ENCODE measurements at regions not wholly inside any gene's neighbourhood (a gene's known extent, or its start where the extent isn't known, plus 50 kb on each side); places are given as distances from the start of the nearest gene placed in this dataset.
A peak's percentile ranks its signal among the peaks of the same experiment; 100 is the strongest.

- H3K27ac ChIP-seq: no peak overlapping the region
- H3K36me3 ChIP-seq (replicated peaks in 1 of 2): no peaks in the 10 kb centered on the region
- no peaks in the 10 kb centered on the region for H3K9me3 ChIP-seq (replicated peaks in 1 of 3)
- no peaks in the 10 kb centered on the region for H3K4me1 ChIP-seq (replicated peaks in 1 of 2)
- no peak for DNase-seq
- intact Hi-C loops (cut with DNase I): no loop called here
- H3K27me3 ChIP-seq: no peaks in the 10 kb centered on the region
- H3K4me3 ChIP-seq: no peak overlapping the region
- TF ChIP-seq CTCF (IDR thresholded peaks at IDR 0.05) (no peak), POLR2A (IDR thresholded peaks at IDR 0.05) (no peak)
- WGBS, 4 donors: 43 to 58% (median 54%) methylated on average over 4 of the region's 4 CpGs
These were observed 136.1 kb upstream of the MAP1LC3B2 start for GRCh38 chr12:116423094-116423493.

DNA sequence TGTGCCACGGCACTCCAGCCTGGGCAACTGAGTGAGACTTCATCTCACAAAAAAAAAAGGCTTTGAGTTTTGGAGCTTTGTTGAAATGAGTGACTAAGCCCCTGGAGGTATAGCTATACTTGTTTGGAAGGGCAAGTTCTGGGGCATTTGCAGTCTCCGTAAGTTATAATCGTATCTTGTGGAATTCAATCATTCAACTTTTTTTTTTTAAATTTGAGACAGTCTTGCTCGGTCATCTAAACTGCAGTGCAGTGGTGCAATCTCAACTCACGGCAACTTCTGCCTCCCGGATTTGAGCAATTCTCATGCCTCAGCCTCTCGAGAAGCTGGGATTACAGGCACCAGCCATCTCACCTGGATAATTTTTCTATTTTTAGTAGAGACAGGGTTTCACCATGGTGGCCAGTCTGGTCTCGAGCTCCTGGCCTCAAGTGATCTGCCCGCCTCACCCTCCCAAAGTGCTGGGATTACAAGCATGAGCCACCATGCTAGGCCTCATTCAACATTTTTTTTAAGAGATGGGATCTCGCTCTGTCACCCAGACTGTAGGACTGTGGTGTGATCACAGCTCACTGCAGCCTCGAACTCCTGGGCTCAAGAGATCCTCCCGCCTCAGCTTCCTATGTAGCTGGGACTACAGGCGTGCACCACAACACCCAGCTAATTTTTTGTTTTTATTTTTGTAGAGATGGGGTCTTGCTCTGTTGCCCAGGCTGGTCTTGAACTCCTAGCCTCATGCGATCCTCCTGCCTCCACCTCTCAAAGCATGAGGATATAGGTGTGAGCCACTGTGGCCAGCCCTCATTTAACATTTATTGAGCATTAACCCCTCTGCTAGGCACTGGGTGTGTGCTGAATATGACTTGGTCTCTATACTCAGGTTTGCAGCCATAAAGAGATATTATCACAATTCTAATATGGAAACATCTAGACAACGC is 133.7 kb upstream of the MAP1LC3B2 start:
- intact Hi-C loops (cut with DNase I): no loop called here
- Histone ChIP-seq H3K36me3 (replicated peaks in 1 of 2) (no peaks in the 10 kb centered on the region), H3K4me3 (no peak overlapping the region), H3K4me1 (replicated peaks in 1 of 2) (no peaks in the 10 kb centered on the region), H3K27me3 (no peaks in the 10 kb centered on the region), H3K9me3 (replicated peaks in 1 of 3) (no peaks in the 10 kb centered on the region), H3K27ac (peak overlapping the region in 1 of 5 donors; percentile 10)
- no peak for TF ChIP-seq CTCF (IDR thresholded peaks at IDR 0.05)
- no peak for TF ChIP-seq POLR2A (IDR thresholded peaks at IDR 0.05)
- DNase-seq: no peak
- WGBS, 4 donors: 82 to 93% (median 88%) methylated on average over 14 to 15 of the region's 15 CpGs

GRCh38 chr12:116426391-116427136 is 132.6 kb upstream of the MAP1LC3B2 start:
- Histone ChIP-seq H3K9me3 (replicated peaks in 1 of 3) (no peaks in the 10 kb centered on the region), H3K36me3 (replicated peaks in 1 of 2) (no peaks in the 10 kb centered on the region), H3K4me3 (no peak overlapping the region), H3K27me3 (no peaks in the 10 kb centered on the region), H3K27ac (peak overlapping the region in 1 of 5 donors; percentile 10), H3K4me1 (replicated peaks in 1 of 2) (no peaks in the 10 kb centered on the region)
- intact Hi-C loops (cut with DNase I): no loop called here
- peak in 3 of 7 donors; percentile 15 to 60 (median 42) for DNase-seq
- peak in 1 of 6 experiments; percentile 2 for TF ChIP-seq CTCF (IDR thresholded peaks at IDR 0.05)
- no peak for TF ChIP-seq POLR2A (IDR thresholded peaks at IDR 0.05)
- 74 to 80% (median 79%) methylated on average over 12 to 13 of the region's 13 CpGs for WGBS, 4 donors

DNA sequence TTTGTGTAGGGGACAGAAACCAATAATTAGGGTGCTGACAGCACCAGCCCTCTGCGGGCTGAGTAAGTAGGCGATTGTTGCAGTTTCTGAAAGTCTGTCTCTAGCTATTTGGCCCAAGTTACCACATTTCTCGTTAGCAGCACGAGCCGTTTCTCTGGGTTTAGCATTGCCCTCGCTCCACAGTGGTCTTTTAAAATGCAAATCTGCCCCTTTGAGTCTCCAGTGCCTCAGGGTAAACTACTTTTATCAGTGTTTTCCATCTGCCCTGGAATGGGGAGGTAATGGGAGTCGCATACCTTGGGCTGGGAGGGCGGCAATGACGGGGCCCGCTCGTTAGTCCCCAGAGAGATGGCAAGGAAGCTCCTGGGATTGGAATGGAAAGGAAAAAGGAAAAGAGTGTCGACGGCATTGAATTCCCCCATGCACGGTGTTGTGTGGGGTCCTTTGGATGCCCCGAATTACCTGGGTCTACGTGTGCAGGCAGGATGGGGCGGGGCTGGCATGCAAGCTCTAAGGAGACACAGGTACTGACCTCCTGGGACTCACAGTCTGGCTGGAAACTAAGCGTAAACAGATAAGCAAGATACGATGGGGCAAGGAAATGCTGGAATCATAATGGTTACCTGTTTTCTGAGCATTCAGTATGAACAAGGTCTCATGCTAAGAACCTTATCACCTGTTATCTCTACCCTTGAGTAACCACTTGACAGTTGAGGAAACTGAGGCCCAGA is 131.8 kb upstream of the MAP1LC3B2 start:
- H3K9me3 ChIP-seq (replicated peaks in 1 of 3): no peaks in the 10 kb centered on the region
- DNase-seq: no peak
- TF ChIP-seq POLR2A (IDR thresholded peaks at IDR 0.05) (no peak), CTCF (IDR thresholded peaks at IDR 0.05) (no peak)
- no peak overlapping the region for H3K27ac ChIP-seq
- H3K36me3 ChIP-seq (replicated peaks in 1 of 2): no peaks in the 10 kb centered on the region
- H3K4me1 ChIP-seq (replicated peaks in 1 of 2): no peaks in the 10 kb centered on the region
- H3K27me3 ChIP-seq: no peaks in the 10 kb centered on the region
- no peak overlapping the region for H3K4me3 ChIP-seq
- intact Hi-C loops (cut with DNase I): no loop called here
- 74 to 79% (median 75%) methylated on average over 16 to 19 of the region's 19 CpGs for WGBS, 4 donors

All from adrenal gland (tissue), 9 donors.